ENCODE measurements at regions not wholly inside any gene's neighbourhood (a gene's known extent, or its start where the extent isn't known, plus 50 kb on each side); places are given as distances from the start of the nearest gene placed in this dataset.

- no peak for TF ChIP-seq CTCF (conservative IDR thresholded peaks at IDR 0.05; ENCODE audit: low read depth, low read length)
- TF ChIP-seq POLR2A (IDR thresholded peaks at IDR 0.05; ENCODE audit: low read depth, low read length): no peak
- no peak for TF ChIP-seq RCOR1 (IDR thresholded peaks at IDR 0.05; ENCODE audit: insufficient replicate concordance, low read length)
- TF ChIP-seq ELK1 (IDR thresholded peaks at IDR 0.05; ENCODE audit: borderline replicate concordance, low read depth, low read length): no peak
- no peak for TF ChIP-seq CHD1 (IDR thresholded peaks at IDR 0.05; ENCODE audit: low read depth, low read length)
- TF ChIP-seq FOS (IDR thresholded peaks at IDR 0.05; ENCODE audit: low read depth, low read length): no peak
- no peak for TF ChIP-seq BHLHE40 (IDR thresholded peaks at IDR 0.05; ENCODE audit: low read depth, low read length)
- TF ChIP-seq MXI1 (IDR thresholded peaks at IDR 0.05; ENCODE audit: borderline replicate concordance, low read depth, low read length): no peak
- no peak for TF ChIP-seq USF2 (IDR thresholded peaks at IDR 0.05; ENCODE audit: low read depth, low read length)
- no peak for TF ChIP-seq NFE2L2 (IDR thresholded peaks at IDR 0.05; ENCODE audit: low read depth, low read length)
Measured at GRCh38 chr7:89998554-89998953, 155.7 kb upstream of the STEAP1 start.

Data from IMR-90 (cell line).